ENCODE measurements at regions not wholly inside any gene's neighbourhood (a gene's known extent, or its start where the extent isn't known, plus 50 kb on each side); places are given as distances from the start of the nearest gene placed in this dataset.
"Not testable (repeated sequence)": the region's sequence is repeated elsewhere in the genome, so short reads cannot be mapped to it uniquely, and the experiment has no call there.

GRCh38 chr2:194735837-194736542 lies 921.0 kb upstream of the SLC39A10 start:
- no peak for DNase-seq

GRCh38 chr2:194730266-194730665 lies 926.8 kb upstream of the SLC39A10 start:
- no peak for DNase-seq

GRCh38 chr2:194725169-194725568 lies 931.9 kb upstream of the SLC39A10 start:
- DNase-seq, result no peak

- no peak for DNase-seq
These were observed 933.6 kb upstream of the SLC39A10 start for GRCh38 chr2:194723446-194723845.

GRCh38 chr2:194721227-194721626 lies 935.8 kb upstream of the SLC39A10 start:
- no peak for DNase-seq

GRCh38 chr2:194720462-194720861 lies 936.6 kb upstream of the SLC39A10 start:
- no peak for DNase-seq

- no peak for DNase-seq
These were observed 938.1 kb upstream of the SLC39A10 start for GRCh38 chr2:194718881-194719280.

GRCh38 chr2:194714541-194714940 lies 942.5 kb upstream of the SLC39A10 start:
- DNase-seq, result no peak

- DNase-seq, result no peak
These were observed 947.2 kb upstream of the SLC39A10 start for GRCh38 chr2:194709840-194710239.

GRCh38 chr2:194706179-194706578 lies 950.8 kb upstream of the SLC39A10 start:
- no peak for DNase-seq

GRCh38 chr2:194705398-194705797 lies 951.6 kb upstream of the SLC39A10 start:
- no peak for DNase-seq

GRCh38 chr2:194700726-194701125 lies 956.3 kb upstream of the SLC39A10 start:
- DNase-seq, result no peak

- no peak for DNase-seq
These were observed 956.9 kb upstream of the SLC39A10 start for GRCh38 chr2:194700116-194700515.

GRCh38 chr2:194698012-194698411 lies 959.0 kb upstream of the SLC39A10 start:
- no peak for DNase-seq

GRCh38 chr2:194697439-194697838 lies 959.6 kb upstream of the SLC39A10 start:
- no peak for DNase-seq

GRCh38 chr2:194696690-194697089 lies 960.3 kb upstream of the SLC39A10 start:
- no peak for DNase-seq

GRCh38 chr2:194686569-194686968 lies 970.5 kb upstream of the SLC39A10 start:
- no peak for DNase-seq

GRCh38 chr2:194674043-194674442 lies 983.0 kb upstream of the SLC39A10 start:
- DNase-seq, result no peak

- no peak for DNase-seq
These were observed 984.0 kb upstream of the SLC39A10 start for GRCh38 chr2:194672994-194673393.

- no peak for DNase-seq
These were observed 995.6 kb upstream of the SLC39A10 start for GRCh38 chr2:194661431-194661830.

GRCh38 chr2:194639057-194639456 lies 1018.0 kb upstream of the SLC39A10 start:
- DNase-seq, result not testable (repeated sequence)

- no peak for DNase-seq
These were observed 1035.1 kb upstream of the SLC39A10 start for GRCh38 chr2:194621945-194622344.

GRCh38 chr2:194619366-194619765 lies 1037.7 kb upstream of the SLC39A10 start:
- no peak for DNase-seq

GRCh38 chr2:194618432-194618831 lies 1038.6 kb upstream of the SLC39A10 start:
- DNase-seq, result no peak

GRCh38 chr2:194616334-194616733 lies 1040.7 kb upstream of the SLC39A10 start:
- DNase-seq, result no peak
